CD14-positive monocyte (primary cell): ENCODE measurements at regions not wholly inside any gene's neighbourhood (a gene's known extent, or its start where the extent isn't known, plus 50 kb on each side); places are given as distances from the start of the nearest gene placed in this dataset.

ENCODE experiments used
- DNase-seq, 3 donors: peaks; one replicate each; pipeline ENCODE4 v3.0.0-alpha.2; 2011 to 2022
- H2AFZ ChIP-seq: 2 replicates; pipeline ENCODE4 v1.6.0; 2012; ENCODE audit warnings: mild to moderate bottlenecking, low read depth, low read length, inconsistent platforms; ENCODE audit not compliant: insufficient read depth, poor library complexity, severe bottlenecking
- H3K27ac ChIP-seq, 2 donors: 1 replicate in 1 of 2; 2 replicates in 1 of 2; pipeline ENCODE4 v1.5.1; 2012 to 2013; ENCODE audit warnings: low read length in 2 of 2, control low read depth in 1 of 2, inconsistent platforms in 1 of 2, low read depth in 1 of 2, mild to moderate bottlenecking in 1 of 2
- H3K27me3 ChIP-seq, 2 donors: one replicate each; pipeline versions ENCODE4 v1.6.0 to v1.6.1; 2011 to 2013; ENCODE audit warnings: low read length in 2 of 2; ENCODE audit not compliant: control insufficient read depth in 2 of 2, insufficient read depth in 2 of 2
- H3K36me3 ChIP-seq, 2 donors: replicated peaks in 1 of 2; 1 replicate in 1 of 2; 2 replicates in 1 of 2; pipeline versions ENCODE4 v1.5.1 to v1.6.1; 2012 to 2013; ENCODE audit warnings: low read length in 2 of 2, control low read depth in 1 of 2, inconsistent platforms in 1 of 2, mild to moderate bottlenecking in 1 of 2; ENCODE audit not compliant: insufficient read depth in 2 of 2, control insufficient read depth in 1 of 2
- H3K4me1 ChIP-seq, 2 donors: 1 replicate in 1 of 2; 2 replicates in 1 of 2; pipeline versions ENCODE4 v1.5.1 to v1.6.1; 2012 to 2013; ENCODE audit warnings: low read length in 2 of 2, control low read depth in 1 of 2, inconsistent platforms in 1 of 2, mild to moderate bottlenecking in 1 of 2, moderate library complexity in 1 of 2; ENCODE audit not compliant: insufficient read depth in 2 of 2, control insufficient read depth in 1 of 2
- H3K4me2 ChIP-seq: replicated peaks from 2 replicates; pipeline ENCODE3; 2012; ENCODE audit warnings: low read length, moderate library complexity, mild to moderate bottlenecking; ENCODE audit not compliant: poor library complexity, severe bottlenecking; ENCODE audit errors: extremely low read depth
- H3K4me3 ChIP-seq, 3 experiments: fragments of 200-600 bp in 1 of 3; sonication (generic) in 1 of 3; replicated peaks in 1 of 3; 1 replicate in 2 of 3; 2 replicates in 1 of 3; pipeline ENCODE4 v1.5.1; 2011 to 2013; ENCODE audit warnings: low read length in 3 of 3, mild to moderate bottlenecking in 3 of 3, control low read depth in 2 of 3, low read depth in 2 of 3, inconsistent platforms in 1 of 3, moderate library complexity in 1 of 3
- H3K79me2 ChIP-seq: 2 replicates; pipeline ENCODE4 v1.6.0; 2012; ENCODE audit warnings: mild to moderate bottlenecking, control low read depth, inconsistent platforms, low read length, moderate library complexity; ENCODE audit not compliant: insufficient read depth
- H3K9ac ChIP-seq: 2 replicates; pipeline ENCODE4 v1.6.0; 2017; ENCODE audit warnings: low read length, mild to moderate bottlenecking; ENCODE audit not compliant: insufficient read depth, poor library complexity, severe bottlenecking
- H3K9me3 ChIP-seq, 2 donors: replicated peaks in 1 of 2; 1 replicate in 1 of 2; 2 replicates in 1 of 2; pipeline versions ENCODE4 v1.5.1 to v1.6.1; 2012 to 2013; ENCODE audit warnings: low read length in 2 of 2, control low read depth in 1 of 2; ENCODE audit not compliant: control insufficient read depth in 1 of 2, insufficient read depth in 1 of 2
- H4K20me1 ChIP-seq: 2 replicates; pipeline ENCODE4 v1.6.0; 2012; ENCODE audit warnings: mild to moderate bottlenecking, low read length, control low read depth, moderate library complexity; ENCODE audit not compliant: insufficient read depth
- H3K27ac Mint-ChIP-seq, 7 donors: one replicate each; pipeline ENCODE4 v1.8.0; 2020; ENCODE audit warnings: mild to moderate bottlenecking in 7 of 7, mixed read lengths in 7 of 7, moderate library complexity in 6 of 7, inconsistent platforms in 2 of 7
- H3K27me3 Mint-ChIP-seq, 3 donors: one replicate each; pipeline ENCODE4 v1.8.0; 2021 to 2022; ENCODE audit warnings: low read depth in 3 of 3, mild to moderate bottlenecking in 3 of 3, mixed read lengths in 3 of 3, moderate library complexity in 3 of 3, inconsistent platforms in 1 of 3
- H3K36me3 Mint-ChIP-seq, 2 donors: one replicate each; pipeline ENCODE4 v1.8.0; 2020; ENCODE audit warnings: mixed read lengths in 2 of 2, inconsistent platforms in 1 of 2, mild to moderate bottlenecking in 1 of 2
- H3K4me1 Mint-ChIP-seq: one replicate; pipeline ENCODE4 v1.8.0; 2020; ENCODE audit warnings: mild to moderate bottlenecking, mixed read lengths
- H3K4me3 Mint-ChIP-seq, 2 donors: one replicate each; pipeline ENCODE4 v1.8.0; 2020; ENCODE audit warnings: mild to moderate bottlenecking in 2 of 2, mixed read lengths in 2 of 2, moderate library complexity in 1 of 2
- H3K9me3 Mint-ChIP-seq, 7 donors: one replicate each; pipeline ENCODE4 v1.8.0; 2020 to 2022; ENCODE audit warnings: mixed read lengths in 7 of 7, mild to moderate bottlenecking in 6 of 7, moderate library complexity in 6 of 7, inconsistent platforms in 2 of 7
- CTCF ChIP-seq: fragments of 200-600 bp; IDR thresholded peaks from one replicate; pipeline ENCODE4 v1.8.0; 2022; ENCODE audit warnings: antibody characterized with exemption, mild to moderate bottlenecking
- WGBS: methylation state at CpG from one replicate; pipeline ENCODE4 v1.1.5; 2013; ENCODE audit warnings: missing lambda C conversion rate; ENCODE audit not compliant: insufficient coverage; 5-methylcytosine and 5-hydroxymethylcytosine counted together
- intact Hi-C, 2 donors: fragments of 100-400 bp; cut with micrococcal nuclease; formaldehyde crosslinking; loops; one replicate each; pipeline versions ENCODE4 v1.15.0 to v1.15.1; 2023

DNA sequence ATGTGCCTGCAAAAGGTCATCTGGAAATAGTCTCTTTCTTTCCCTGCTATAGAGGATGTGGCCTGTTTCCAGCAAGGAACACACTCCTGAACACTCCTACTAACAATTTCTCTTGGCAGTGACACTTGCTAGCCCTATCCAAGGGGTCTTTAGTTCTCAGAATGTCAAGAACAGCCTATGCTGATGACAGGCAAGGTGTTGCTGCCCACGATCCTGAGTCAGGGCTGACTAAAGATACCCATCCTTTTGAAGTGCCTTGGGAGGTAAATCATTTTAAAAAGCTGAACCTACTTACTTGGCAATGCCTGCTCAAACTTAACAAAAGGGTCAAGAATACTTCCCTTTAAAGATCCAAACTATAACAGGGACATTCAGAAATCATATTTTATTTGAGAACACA is 1146.4 kb downstream of the VRK1 start:
- Mint-ChIP-seq H3K9me3 (peaks cover 0 to 3% (median 0%) of the 10 kb centered on the region in 7 donors), H3K27ac (no peak overlapping the region), H3K36me3 (no peaks in the 10 kb centered on the region), H3K4me1 (no peaks in the 10 kb centered on the region), H3K4me3 (no peak overlapping the region), H3K27me3 (peaks cover 1 to 3% (median 2%) of the 10 kb centered on the region in 3 donors)
- Histone ChIP-seq H3K36me3 (no peaks in the 10 kb centered on the region), H2AFZ (no peak overlapping the region), H3K27me3 (no peaks in the 10 kb centered on the region), H3K4me3 (no peak overlapping the region), H4K20me1 (no peaks in the 10 kb centered on the region), H3K79me2 (no peaks in the 10 kb centered on the region), H3K27ac (no peak overlapping the region), H3K4me1 (no peaks in the 10 kb centered on the region), H3K4me2 (no peak overlapping the region), H3K9ac (no peak overlapping the region), H3K9me3 (no peaks in the 10 kb centered on the region)
- WGBS, result 57% methylated on average over 1 of the region's 1 CpG
- TF ChIP-seq CTCF, result no peak
- no peak for DNase-seq
- intact Hi-C loops, result no loop called here

DNA sequence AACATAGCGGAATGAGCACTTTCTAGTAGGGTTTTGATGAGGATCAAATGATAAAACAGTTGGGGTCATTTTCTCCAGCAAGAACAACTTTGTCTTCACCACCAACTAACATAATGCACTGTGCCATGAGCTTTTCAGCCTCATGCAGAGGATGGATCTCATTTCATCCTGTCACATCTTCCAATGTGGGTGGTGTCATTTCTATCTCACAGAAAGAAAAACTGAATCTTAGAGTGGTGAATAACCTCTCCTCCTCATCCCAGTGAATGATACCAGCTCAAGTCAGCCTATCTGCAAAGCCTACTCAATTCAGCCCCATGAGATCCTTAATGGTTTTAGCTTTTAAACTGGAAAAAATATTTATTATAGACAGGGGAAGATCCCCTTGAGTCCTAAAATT is 1147.2 kb downstream of the VRK1 start:
- H3K9ac ChIP-seq, result no peak overlapping the region
- H4K20me1 ChIP-seq, result no peaks in the 10 kb centered on the region
- intact Hi-C loops, result no loop called here
- no peaks in the 10 kb centered on the region for H3K27me3 ChIP-seq
- TF ChIP-seq CTCF, result no peak
- no peak overlapping the region for H3K27ac ChIP-seq
- H3K79me2 ChIP-seq, result no peaks in the 10 kb centered on the region
- H3K4me3 ChIP-seq, result no peak overlapping the region
- Mint-ChIP-seq H3K27ac (no peak overlapping the region), H3K9me3 (peaks cover 0 to 5% (median 2%) of the 10 kb centered on the region in 7 donors), H3K36me3 (no peaks in the 10 kb centered on the region), H3K4me1 (no peaks in the 10 kb centered on the region), H3K27me3 (peaks cover under 1 to 3% (median 1%) of the 10 kb centered on the region in 3 donors), H3K4me3 (no peak overlapping the region)
- no peaks in the 10 kb centered on the region for H3K36me3 ChIP-seq
- peaks cover 0 to 3% of the 10 kb centered on the region in 2 donors for H3K9me3 ChIP-seq
- no peak for DNase-seq
- no peak overlapping the region for H3K4me2 ChIP-seq
- WGBS, result no CpG with 5 or more reads among the region's 1 CpG
- H2AFZ ChIP-seq, result no peak overlapping the region
- no peaks in the 10 kb centered on the region for H3K4me1 ChIP-seq
